NOMO-1 treated with DMSO at 0.1 percent for 48 hours (cell line): ENCODE measurements at regions not wholly inside any gene's neighbourhood (a gene's known extent, or its start where the extent isn't known, plus 50 kb on each side); places are given as distances from the start of the nearest gene placed in this dataset.
A peak's percentile ranks its signal among the peaks of the same experiment; 100 is the strongest.

Experiments
- DNase-seq: peaks from one replicate; lab custom pipeline; 2025; ENCODE audit not compliant: unreplicated experiment; lab: John Stamatoyannopoulos, UW

DNA sequence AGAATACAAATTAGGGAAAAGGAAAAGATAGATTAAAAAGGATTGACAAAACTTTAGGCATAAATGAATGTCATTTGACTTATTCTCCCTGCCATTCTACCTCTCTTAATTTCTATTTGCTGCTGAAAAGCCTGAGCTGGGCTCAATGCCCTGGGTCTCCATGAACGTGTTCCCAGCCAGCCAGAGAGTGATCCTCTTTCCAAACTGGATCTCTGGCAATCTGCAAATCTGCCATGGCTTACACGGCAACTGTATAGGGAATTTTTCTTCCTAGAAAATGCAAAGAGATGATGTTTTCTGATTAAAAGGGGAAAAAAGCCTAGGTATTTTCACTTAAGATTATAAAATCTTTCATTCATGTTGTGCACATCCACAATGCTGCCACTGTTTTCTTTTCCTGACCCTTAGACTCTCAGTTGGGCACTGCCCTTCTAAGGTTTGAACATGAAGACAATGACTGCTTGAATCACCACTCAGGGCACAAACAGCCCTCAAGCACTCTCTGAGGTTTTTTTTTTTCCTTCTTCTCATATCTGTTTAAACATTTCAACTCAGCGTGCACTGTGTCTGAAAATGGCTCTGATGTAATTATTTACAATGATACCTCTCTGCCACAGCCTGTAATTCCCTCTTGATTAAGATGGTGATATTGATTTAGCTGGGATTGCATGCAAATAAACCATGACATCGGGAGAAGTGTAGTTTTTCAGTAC, 60.3 kb downstream of the DACT1 start:
- DNase-seq: no peak

DNA sequence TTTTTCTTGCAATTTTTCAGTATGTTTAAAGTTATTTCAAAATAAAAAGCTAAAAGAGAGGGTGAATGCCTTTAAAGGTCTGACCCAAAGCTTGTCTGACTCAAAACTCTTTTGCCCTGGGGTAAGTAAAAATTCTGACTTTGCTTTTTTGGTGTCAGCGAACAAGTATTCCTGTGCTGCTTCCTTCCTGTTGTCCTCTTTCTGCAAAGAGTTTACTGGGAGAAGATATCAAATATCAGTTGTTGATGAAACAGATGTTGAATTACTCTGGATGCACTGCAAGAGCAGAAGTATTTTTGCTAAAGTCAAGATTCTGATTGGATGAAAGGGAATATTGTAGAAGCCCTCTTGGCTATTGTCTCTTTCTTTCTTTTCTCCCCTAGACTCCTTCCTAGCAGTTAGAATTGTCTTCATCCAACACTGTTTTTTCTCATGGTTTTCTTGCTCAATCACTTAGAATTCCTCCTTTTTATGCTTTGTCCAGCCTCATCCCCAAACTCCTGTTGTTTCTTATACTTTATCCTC, 62.0 kb downstream of the DACT1 start:
- no peak for DNase-seq

DNA sequence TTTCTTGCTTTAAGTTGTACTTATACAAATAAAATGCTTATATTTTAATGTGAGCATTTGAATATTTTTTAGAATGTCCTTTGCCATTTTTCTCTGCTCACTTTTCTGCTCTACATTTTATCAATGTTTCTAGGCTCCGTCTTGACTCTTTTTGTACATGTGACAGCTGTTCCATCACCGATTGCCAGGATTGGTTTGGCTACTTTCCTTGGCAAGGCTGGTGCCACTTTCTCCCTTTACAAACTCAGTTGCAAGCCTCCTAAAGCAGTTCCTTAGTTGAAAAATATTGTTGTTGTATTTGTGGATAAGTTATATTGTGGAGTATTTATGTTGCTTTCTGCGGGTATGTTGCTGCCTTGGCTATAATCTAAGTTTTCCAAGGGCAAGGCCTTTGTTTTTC, 63.4 kb downstream of the DACT1 start:
- DNase-seq: no peak

DNA sequence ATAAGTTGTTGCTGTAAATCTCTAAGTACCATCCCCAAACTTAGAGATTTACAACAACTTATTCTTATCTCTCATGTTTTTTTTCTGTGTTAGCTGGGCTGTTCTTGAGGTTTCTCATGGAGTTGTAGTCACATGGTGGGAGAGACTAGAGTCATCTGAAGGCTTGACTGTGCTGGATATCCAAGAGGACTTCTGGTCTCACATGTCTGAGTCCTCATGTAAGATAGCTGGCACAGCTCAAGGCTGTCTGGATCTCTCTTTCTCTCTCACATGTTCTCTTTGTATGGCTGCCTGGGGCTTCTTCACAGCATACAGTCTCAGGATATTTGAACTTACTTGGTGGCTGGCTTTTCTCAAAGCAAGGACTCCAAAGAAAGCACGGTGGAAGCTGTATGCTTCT, 63.8 kb downstream of the DACT1 start:
- DNase-seq: no peak

DNA sequence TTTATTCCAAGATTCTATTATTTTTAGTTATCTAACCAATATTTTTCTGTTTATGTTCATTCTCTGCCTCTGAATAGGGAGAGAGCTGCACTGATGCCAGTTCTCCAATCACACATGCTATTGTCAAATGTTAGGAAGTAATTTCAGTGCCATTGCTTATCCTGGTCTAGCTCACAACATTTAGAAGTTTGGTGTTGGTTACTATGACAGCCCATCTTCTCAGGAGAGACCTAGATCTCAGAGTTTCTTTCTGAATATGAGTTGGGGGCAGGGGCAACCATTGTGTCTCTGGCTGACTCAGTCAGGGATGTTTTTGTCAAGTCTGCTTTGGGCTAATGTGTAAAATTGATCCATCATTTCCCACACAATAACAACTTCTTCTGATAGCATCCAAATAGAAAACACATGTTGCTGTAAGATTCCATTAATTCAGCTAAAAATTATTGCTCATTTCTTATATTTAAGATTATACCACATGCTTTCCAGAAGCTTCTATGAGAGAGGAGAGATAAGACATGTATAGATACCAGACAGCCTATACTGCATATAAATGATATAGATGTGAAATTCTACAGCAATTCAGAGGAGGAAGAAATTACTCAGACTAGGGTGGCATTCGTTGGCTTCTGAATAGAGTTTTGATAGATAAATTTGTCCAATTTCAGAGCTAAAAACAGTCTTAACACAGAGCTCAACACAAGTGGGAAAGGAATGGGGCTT, 64.8 kb downstream of the DACT1 start:
- DNase-seq: no peak

DNA sequence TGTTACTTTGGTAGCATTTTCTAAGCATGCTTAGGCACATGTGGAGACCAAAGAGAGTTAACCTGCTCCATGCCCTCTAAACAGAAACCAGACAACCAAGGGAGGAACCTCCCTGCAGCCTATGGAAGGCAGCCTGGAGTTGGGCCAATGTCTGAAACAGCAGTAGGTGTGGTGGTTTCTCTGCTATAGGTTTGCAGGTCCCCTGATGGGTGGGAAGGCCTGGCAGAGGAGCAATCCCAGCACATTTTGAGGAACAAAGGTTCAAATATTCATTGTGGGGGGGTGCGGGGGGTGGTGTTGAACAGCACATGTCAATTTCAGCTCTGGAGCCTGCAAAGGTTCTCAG, 65.4 kb downstream of the DACT1 start:
- no peak for DNase-seq

DNA sequence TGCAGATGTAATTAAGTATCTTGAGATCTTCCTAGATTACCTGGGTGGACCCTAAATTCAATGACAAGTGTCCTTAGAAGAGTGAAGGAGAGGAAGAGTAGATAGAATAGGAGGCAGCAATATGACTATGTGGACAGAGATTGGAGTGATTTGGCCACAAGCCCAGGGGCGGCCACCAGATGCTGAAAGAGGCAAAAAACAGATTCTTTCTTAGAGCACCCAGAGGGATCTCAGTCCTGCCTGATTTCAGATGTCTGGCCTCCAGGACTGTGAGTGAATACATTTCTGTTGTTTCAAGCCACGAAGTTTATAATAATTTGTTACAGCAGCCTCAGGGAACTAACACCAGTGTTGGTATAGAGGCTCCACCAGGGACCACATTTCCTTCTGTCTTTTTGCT, 67.3 kb downstream of the DACT1 start:
- DNase-seq: no peak

DNA sequence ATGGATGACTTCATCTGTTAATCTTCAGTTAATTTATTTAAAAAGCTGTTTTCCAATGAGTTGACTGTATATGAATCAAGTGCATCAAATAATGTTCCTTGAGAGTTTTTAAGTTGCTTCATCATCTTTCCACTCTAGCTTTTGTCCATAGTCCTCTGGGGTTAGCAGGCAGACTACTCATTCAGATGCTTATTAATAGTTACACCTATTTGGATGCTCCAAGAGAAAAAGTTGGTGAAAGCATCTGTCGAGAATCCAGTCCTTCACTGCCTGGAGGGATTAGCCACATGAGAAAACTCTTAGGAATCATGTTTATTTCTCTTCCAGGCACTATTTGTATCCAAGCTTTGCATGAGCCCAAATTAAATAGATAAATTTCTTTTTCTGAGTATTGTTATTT, 70.2 kb downstream of the DACT1 start:
- DNase-seq: no peak

DNA sequence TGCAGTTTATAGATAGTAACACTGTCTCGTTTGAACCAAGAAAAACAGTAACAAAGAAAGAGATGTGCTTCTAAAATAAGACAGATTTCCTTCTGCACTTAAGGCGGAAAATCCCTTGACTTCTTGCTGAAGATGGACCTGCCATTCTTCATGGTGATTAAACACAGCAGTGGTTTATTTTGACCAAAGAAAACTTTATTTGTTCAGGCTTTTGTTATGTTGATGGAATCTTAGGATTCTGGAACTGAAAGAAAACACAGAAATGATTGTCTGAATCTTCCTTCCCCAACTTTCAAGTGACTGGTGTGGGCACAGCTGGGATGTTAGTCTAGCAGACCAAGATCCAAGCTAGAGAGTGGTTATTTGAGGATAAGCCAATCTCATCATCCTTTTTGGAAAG, 72.2 kb downstream of the DACT1 start:
- DNase-seq: no peak

DNA sequence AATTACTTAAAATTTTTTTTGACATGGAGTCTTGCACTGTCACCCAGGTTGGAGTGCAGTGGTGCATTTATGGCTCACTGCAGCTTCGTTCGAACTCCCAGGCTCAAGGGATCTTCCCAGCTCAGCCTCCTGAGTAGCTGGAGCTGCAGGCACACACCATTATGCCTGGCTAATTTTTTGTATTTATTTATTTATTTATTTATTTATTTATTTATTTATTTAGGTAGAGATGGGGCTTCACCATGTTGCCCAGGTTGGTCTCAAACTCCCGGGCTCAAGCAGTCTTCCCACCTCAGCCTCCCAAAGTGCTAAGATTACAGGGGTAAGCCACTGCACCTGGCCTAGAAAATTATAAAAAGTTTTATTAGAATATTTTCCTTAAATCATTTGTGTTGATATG, 73.6 kb downstream of the DACT1 start:
- DNase-seq: no peak

DNA sequence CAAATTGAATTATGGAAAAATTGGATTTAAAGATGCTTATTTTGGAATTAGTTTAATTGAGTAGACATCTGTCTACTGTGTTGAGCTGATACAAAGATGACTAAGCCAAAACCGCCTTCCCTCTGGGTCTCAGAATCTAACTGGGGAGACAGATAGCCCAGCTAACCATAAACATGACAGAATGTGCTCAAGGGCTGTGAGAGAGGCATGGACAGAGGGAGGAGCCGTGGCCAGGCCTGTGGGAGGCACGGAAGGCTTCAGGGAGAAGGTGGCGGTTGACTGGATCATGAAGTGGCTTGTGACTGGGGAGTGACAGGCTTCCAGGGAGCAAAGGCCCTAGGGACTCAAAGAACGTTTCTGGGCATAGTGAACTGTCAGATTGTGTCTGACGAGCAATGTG, 74.6 kb downstream of the DACT1 start:
- DNase-seq: no peak

DNA sequence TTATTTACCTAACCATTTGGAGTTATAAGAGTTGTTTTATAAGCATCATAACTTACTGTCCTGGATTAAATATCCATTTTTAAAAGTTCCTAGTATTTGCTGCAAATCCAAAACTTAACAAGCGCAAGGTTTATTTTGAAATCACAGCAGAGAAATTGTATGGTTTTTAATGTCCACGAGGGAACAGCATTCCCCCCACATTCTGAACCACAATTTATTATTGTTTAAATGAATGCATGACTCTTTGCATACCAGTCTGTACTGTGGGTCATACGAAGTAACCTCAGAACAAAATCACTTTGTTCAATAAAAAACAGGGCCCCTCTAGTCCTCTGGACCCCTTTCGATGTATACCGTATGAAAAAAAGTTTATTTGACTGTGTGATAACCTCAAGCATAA, 75.9 kb downstream of the DACT1 start:
- DNase-seq: no peak

DNA sequence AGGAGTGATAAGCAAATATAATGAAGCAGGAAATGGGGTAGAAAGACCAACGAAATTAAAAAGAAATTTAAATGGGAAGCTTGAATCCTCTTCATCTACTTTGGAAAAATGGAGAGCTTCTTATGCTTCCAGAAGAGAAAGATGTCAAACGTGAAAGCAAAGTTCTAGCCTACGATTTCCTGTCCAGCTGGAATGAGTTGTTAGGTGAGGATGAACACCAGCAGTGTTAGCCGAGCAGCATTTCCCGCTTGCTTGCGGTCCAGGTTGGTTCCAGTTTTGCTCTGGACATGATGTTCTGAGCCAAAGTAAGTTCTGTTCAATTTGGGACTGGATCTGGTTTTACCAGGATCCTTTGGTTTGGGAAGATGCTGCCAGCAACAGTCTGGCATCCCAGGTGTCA, 78.9 kb downstream of the DACT1 start:
- no peak for DNase-seq

DNA sequence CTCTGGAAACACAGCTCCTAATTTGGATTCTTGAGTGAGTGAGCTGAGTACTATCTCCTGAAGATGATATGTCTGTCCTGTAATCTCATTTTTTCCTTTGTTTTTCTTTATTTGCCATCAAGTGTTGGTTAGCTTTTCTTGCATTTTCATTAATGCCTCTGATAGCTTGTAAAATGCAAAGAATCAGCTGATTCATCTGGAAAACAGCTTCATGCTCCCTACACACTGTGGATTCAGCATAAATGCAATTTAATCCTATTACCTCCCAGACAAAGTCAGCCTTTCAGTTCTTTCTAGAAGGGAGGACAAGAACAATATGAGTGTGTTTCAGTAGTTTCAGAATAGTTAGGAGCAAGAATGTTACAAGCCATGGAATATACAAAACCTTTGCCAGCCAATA, 79.4 kb downstream of the DACT1 start:
- DNase-seq: no peak

DNA sequence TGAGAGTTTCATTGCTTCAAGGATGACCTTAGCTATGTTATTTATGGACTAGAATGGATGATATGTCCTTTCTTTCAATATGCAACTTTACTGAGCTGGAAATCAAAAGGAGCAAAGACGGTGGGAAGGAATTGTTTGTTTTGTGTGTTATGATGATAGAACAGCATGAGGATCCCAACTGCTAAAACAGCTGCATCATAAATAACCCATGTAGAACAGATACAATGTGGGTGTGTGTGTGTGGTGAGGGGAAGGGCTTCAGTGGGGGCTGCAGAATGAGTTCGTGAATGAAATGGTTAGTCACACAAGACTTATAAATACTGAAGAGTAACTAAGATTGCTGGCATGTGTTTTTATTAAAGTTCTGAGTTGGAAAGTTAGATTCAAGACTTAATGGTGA, 80.1 kb downstream of the DACT1 start:
- no peak for DNase-seq

DNA sequence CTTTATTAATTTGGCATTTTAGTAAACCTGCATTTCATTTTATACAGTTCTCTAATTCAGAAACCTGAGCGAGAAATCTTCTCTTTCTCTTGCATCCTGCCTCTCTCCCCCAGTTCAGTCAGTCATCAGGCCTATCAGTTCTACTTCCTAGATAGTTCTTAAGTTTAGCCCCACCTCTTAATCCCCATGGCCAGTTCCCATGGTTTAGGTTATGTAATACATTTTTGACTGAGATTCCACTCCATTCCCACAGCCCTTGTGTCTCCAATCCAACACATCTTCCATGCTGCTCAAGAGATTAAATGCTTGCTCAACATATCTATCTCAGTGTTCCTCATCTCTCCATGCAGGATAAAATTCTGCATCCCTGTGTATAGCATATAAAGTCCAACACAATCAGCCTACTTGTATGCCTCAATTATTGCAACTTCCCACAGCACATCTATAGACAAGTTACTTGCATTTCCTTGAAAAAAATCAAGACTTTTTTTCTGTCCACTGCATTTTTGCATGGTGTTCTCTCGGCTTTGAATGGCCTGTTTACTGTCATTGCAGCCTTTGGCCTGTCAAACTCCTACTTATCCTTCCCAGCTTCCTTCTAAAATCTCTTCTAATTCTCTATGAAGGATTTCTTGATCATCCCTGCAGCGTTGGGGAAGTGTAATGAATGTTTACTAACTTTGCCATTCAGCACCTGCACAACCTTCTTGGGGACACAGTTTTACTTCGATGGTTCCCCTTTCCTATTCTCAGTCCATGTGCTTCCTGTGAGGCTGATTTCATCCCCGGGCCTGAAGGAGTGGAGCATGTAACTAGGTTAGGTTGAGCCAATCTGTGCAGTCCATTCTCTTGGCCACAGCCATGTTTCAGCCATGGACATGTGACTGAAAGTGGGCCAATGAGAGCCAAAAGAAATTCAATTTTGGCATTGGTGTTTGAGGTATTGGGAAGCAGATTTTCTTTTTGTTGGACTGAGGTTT, 80.8 kb downstream of the DACT1 start:
- peak; percentile 3 for DNase-seq

DNA sequence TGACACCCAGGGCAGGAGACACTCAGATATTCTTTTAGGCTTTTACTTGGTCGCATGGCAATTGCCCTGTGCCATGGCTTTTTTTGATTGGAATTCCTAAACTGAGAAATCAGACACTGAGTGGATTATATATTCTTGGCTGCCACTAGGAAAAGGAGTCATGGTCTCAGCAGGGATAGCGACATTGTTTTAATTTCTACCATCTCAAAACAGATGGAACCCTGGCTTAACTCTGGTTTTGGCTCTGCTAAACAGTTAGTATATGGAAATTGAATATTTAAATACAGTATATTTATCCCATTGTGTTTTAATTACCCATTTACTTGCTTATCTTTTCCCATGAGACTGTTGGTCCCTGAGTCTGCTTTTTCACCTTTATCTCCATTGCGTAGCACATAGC, 84.0 kb downstream of the DACT1 start:
- no peak for DNase-seq

DNA sequence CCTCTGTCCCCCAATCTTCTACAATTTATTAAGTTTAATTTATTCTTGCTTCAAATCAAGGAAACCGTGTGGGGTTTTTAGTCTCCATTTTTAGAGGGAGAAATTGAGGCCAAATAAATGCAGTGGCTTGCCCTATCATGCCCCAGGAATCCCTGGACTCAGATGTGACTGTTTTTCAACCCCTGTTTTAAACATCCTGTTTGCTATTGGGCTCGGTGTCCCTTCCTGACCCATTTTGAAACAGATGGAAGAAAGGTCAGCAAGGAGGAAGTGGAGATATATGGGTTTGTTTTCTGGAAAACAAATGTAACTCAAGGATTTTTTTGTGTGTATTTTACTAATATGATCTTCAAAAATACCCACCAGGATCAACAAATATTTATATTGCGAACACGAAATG, 84.7 kb downstream of the DACT1 start:
- DNase-seq: no peak

DNA sequence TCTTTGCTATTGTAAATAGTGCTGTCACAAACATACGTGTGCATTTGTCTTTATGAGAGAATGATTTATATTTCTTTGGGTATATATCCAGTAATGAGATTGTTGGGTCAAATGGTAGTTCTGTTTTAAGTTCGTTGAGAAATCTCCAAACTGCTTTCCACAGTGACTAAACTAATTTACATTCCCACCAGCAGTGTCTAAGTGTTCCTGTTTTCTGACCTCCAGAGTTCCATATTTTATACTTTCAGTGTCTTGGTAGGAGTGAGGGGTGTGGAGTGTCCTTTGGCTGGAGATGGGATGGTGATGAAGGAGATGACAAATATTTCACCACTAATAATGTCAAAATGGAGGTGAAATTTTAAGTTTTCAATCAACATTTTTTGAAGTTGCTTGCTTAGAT, 86.4 kb downstream of the DACT1 start:
- DNase-seq: peak; percentile 29

DNA sequence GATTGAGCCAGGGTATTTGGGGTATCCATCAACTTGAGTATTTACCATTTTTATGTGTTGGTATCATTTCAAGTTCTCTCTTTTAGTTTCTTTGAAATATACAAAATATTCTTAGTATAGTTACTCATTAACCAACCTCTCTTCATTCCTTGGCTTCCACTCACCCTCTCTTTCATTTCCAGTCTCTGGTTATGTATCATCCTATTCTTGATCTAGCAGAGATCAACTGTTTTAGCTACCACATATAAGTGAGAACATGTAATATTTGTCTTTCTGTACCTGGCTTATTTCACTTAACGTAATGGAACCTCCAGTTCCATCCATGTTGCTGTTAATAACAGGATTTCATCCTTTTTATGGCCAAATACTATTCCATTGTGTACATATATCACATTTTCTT, 86.9 kb downstream of the DACT1 start:
- DNase-seq: no peak

DNA sequence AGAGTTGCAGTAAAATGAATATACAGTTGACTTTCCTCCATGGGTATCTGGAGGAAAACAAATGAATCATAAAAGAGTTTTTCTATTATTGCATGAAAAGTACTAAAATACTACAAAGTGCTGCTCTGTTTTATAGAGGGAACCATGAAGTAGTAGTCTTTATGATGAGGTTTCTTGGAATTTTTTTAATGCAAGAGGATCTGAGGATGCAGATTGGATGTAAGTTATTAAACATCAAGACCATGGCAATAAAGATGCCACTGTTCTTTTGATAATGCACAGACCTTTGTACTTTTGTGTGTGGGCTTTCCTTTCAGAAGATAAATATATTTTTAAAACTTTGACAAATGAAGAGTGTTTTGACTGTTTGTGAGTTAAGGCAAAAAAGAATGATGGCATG, 87.5 kb downstream of the DACT1 start:
- DNase-seq: no peak

DNA sequence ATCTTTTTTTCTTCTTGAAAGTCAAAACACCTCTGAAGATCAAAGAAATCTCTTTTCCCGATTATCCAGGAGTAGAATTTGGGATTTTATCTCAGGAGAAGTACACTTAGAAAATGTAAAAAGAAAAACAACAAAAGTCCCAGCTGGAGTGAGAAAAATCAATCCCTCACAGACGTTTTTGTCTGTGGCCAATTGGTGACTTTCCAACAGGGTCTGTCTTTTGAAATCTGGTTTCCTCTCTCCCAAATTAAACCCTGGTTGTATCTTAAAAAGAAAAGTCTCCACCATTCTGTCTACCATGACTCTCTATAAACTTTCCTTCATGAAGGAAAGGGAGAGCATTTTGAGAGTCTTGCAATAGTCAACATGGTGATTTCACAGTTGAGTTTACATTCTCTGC, 88.1 kb downstream of the DACT1 start:
- DNase-seq: no peak
